ENCODE measurements at regions not wholly inside any gene's neighbourhood (a gene's known extent, or its start where the extent isn't known, plus 50 kb on each side); places are given as distances from the start of the nearest gene placed in this dataset.

DNA sequence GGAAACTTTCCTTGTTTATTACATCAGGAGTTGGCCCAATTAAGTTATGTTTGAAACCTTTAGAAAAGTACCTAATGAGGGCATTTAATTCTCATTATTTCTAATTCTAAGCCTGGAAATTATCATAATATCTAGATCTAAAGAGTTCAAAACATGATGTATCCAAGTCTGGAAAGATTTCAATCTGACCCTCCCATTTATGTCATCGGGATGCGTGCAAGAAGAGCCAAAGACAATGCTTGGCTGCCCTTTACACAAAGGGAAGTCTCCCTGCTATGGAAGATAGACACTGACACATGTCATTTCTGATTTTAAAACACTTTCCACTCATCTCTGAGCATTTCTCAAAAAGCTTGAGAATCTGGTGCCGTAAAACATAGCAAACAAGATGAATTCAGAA, 222.4 kb downstream of the ANTXR2 start:
- H3K4me3 ChIP-seq (ENCODE audit: low read depth, low read length), result no peak overlapping the region
- no peak for TF ChIP-seq CTCF (IDR thresholded peaks at IDR 0.05; ENCODE audit: low read depth, low read length)

GRCh38 chr4:79848329-79848728, 224.7 kb downstream of the ANTXR2 start:
- no peak for TF ChIP-seq CTCF (IDR thresholded peaks at IDR 0.05; ENCODE audit: low read depth, low read length)
- H3K4me3 ChIP-seq (ENCODE audit: low read depth, low read length), result no peak overlapping the region

- TF ChIP-seq CTCF (IDR thresholded peaks at IDR 0.05; ENCODE audit: low read depth, low read length), result no peak
- no peak overlapping the region for H3K4me3 ChIP-seq (ENCODE audit: low read depth, low read length)
Observed at GRCh38 chr4:79847411-79847810, 225.6 kb downstream of the ANTXR2 start.

GRCh38 chr4:79842162-79842561, 230.9 kb downstream of the ANTXR2 start:
- no peak for TF ChIP-seq CTCF (IDR thresholded peaks at IDR 0.05; ENCODE audit: low read depth, low read length)
- H3K4me3 ChIP-seq (ENCODE audit: low read depth, low read length), result no peak overlapping the region

DNA sequence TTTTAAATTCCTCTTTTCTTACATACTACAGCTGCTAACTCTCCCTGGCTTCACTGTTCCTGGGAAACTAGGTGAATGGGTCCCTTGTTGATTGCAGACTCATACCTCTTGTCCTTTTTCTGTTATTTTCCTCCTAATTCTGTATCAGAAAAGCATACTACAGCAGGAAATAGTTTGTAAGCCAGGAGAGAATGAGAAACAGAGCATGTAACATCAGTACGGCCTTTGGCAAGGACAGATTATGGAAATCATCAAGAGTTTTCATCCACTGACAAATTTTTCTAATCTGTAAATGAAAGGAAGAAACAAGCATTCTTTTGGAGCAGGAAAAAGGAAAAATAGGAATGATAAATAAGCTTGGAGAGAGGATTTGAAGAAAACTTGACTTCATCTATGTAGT, 239.2 kb downstream of the ANTXR2 start:
- H3K4me3 ChIP-seq (ENCODE audit: low read depth, low read length), result no peak overlapping the region
- no peak for TF ChIP-seq CTCF (IDR thresholded peaks at IDR 0.05; ENCODE audit: low read depth, low read length)

DNA sequence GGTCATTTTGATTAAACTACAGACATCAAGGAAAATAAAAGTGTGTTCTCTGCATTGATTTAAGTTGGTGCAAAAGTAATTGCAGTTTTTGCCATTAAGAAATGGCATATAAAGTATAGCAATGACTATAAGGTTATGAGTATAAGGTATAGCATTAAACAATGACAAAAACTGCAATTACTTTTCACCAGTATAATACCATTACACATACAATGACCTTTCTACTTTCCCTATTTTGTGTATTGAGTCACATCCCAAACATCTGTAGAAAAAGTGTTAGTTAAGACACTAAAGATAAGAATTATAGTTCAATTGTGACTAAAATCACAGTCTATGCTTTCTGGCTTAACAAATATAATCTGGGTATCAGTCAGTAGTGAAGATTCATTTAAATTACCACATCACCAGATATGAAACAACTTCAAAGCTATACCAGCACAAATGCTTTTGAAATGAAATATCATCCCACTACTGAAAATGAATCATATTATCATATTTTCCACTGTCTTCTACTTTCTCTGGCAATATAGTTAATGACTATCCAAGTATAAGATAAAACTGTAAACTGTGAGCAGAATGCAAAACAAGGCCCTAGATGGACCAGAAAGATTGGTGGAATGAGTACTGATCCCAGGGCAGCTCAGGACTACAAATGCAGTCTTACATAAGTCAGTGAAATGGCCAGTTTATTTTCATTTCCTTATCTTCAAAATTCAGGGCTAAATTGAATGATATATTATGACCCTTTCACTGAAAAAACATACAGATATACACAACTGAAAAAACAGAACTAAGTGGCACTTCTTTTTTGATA, 241.1 kb downstream of the ANTXR2 start:
- H3K4me3 ChIP-seq (ENCODE audit: low read depth, low read length), result no peak overlapping the region
- no peak for TF ChIP-seq CTCF (IDR thresholded peaks at IDR 0.05; ENCODE audit: low read depth, low read length)

- H3K4me3 ChIP-seq (ENCODE audit: low read depth, low read length), result no peak overlapping the region
- TF ChIP-seq CTCF (IDR thresholded peaks at IDR 0.05; ENCODE audit: low read depth, low read length), result no peak
Observed at GRCh38 chr4:79831119-79831528, 241.9 kb downstream of the ANTXR2 start.
